HK-2 (cell line): ENCODE measurements at regions not wholly inside any gene's neighbourhood (a gene's known extent, or its start where the extent isn't known, plus 50 kb on each side); places are given as distances from the start of the nearest gene placed in this dataset.
"Not testable (repeated sequence)": the region's sequence is repeated elsewhere in the genome, so short reads cannot be mapped to it uniquely, and the experiment has no call there.

Experiments
- DNase-seq: peaks from one replicate; pipeline ENCODE4 v3.0.0-alpha.2; 2018; ENCODE audit not compliant: unreplicated experiment

DNA sequence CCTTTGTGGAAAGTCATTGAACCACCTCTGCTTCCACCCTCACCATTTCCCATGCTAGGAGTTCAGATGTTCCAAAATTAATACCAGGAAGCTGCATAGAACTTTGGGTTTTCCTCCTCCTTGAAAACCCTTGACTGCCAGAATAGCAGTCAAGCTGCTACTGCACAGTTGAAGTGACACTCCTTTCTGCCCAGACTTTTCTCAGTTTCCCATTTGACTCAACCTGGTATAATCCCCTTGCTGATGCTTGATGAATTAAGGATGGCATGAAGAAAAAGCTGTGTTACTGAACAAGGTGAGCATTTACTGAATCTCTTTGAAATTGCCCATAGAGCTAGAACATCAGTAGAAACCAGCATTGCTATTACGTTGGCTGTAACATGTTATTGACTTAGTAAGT lies 286.0 kb downstream of the EDEM1 start:
- DNase-seq = no peak

DNA sequence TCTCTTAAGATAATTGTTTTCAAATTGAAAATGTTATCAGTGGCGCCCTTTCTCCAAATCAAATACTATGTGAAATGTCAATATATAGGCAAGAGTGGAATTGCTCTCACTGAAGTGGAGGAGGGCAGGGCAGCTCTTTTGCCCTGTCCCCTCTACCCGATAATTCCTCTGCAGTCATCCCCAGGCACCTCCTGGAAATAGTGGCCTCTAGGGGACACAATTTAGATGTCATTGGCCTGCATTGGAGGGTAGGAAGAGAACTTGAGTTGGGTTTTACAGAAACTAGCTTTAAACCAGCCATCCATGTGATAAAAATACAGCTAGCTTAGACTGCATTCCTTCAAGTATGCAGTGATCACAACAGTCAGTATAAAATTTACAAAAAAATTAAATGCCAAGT lies 288.9 kb downstream of the EDEM1 start:
- DNase-seq = no peak

DNA sequence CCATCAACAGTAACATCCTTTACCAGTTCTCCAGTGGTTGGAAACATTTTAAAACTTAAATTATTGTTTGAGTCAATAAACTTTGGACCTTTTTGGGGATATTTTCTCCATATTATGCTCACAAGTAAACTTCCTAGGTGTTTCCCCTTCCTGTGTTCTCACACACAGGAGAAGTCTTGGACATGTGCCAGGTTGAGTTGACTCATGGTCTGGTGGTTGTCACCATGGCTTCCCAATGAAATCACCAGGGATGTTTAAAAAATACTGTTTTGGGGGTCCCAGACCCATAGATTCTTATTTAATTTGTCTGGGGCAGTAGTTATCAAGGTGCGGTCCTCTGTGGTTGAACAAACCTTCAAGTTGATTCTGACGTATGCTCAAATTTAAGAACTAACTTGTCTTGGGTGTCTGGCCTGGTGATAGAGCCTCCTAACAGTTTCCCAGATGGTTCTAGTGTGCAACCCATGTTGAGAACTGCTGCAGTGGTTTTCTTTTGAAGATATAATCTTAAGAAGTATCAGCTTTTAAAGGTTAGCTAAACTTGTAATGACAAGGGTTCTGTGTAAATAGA lies 291.8 kb downstream of the EDEM1 start:
- peak; percentile 4 for DNase-seq

DNA sequence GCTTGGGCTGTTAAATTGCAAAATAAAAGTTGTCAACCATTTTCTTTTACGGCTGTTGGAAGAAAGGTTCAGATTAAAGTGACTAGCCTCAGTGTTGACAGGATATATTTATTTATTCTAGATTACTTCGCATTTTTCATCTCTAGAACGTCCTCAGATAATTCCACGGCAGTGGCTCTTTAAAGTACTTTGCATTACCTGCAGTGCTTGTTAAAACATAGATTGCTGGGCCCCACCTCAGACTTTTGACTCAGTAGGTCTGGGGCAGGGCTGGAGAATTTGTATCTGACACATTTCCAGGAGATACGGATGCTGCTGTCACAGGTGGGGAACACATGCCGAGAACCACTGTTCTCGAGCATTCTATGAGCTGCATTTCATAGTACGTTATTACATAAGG lies 292.7 kb downstream of the EDEM1 start:
- DNase-seq = no peak

DNA sequence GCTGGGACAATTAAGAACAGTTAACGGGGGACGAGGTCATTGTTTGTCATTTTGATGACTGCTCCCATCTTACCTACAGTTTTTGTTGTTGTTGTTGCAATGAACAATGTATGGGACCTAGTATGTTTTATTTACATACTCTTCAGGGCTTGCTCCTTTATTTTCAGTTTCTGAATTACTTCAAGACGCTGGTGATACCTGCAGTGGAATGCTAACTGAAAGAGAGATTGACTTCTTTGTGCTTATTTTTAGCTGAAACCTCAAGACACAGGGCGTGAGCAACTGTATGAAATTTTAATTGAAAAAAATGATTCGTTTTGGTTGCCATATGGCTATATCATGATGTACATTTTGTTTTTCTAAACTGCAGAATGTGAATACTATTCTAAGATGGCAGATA lies 297.9 kb downstream of the EDEM1 start:
- DNase-seq = no peak

DNA sequence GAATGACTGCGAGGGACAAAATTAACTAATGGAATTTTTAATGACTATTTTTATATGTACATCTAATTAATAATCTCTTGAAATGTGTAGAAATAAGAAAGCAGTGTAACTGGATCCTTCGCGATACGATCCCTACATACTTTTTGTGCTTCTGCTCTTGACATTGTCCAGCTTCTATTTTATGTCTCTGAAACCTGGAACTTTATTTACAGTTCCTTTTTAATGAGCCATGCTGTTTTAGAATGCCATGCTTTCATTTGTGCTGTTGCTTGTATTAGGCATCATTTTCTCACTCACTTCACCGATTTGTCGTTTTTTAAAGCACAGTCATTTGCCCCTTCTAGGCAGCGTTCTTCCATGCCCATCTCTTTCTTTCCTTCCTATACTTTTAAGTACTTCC lies 301.3 kb downstream of the EDEM1 start:
- DNase-seq = no peak

DNA sequence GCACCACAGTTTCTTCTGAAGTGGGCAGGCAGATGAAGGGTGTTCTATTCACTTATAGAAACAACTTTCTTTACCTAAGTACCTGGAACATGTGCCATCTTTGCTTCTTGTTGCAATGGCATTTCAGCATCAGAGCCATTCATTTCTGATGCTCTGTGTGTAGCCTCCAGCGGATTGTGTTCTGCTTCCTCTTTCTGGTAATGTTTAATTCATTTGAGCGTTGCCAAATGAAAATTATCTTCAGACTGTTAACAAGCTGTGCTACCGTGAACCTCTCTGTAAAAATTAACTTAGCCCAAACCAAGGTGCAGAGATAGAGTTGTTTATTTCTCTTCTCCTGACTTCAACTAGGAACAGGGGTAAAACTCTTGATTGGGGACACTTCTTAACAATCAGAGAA lies 302.0 kb downstream of the EDEM1 start:
- no peak for DNase-seq

DNA sequence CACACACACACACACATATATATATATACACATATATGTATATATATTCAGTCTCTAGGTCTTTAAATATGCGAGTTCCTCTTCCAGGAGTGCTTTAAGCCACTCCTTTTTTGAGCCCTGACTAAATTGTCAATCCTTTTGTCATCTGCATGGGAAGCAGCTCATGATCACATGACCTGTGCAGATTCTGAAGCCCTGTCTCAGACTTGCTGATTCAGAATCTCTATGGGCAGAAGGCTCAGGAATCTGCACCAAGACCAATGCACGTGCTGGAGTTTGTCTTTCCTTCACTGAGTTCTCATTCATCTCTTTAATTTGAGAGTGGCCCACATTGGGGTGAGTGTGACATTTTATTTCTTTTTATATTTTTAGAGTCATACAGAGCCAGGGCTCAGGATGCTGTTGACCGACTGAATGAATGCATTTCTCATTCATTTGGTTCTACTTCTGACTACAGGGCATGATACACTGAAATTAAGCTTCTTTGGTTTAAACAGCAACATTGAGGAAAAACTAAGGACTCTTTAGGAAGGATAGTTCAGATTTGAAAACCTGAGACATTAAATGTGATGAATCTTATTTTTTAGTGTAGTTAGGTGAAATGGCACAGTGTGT lies 307.5 kb downstream of the EDEM1 start:
- DNase-seq = no peak

DNA sequence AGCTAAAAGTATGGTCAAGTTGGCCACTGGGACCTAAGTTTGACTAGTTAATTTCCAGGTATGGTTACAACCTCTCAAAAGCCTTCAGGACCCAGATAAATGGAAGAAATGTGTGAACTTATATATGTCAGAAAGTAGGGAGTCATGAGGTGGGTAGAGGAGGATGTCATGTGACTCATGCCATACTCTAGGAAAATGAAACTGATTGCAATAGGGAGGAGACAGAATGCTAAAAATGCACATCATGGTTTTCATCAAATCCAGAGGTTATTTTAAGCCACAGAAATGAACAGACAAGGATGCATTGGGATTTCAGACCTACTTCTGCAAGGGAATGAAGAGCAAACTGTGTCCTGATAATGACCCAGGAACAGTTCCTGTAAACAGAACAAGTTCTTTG lies 310.0 kb downstream of the EDEM1 start:
- no peak for DNase-seq

DNA sequence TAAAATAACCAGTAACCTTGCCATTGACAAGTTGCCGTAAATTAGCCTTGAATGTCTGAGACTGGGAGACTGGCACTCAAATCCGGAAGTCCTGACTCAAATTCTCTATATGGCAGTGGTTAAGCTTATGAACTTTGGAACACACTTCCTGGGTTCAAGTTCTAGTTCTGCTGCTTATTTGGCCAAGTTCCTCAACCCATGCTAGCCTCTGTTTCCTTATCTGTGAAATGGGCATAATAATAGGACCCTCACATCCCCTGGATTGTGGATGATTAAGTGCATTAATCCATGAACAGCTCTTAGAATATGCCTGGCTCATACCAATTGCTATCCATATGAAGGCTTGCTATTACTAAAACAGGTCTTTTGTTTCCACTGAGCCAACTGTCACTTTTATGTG lies 311.5 kb downstream of the EDEM1 start:
- DNase-seq = no peak

DNA sequence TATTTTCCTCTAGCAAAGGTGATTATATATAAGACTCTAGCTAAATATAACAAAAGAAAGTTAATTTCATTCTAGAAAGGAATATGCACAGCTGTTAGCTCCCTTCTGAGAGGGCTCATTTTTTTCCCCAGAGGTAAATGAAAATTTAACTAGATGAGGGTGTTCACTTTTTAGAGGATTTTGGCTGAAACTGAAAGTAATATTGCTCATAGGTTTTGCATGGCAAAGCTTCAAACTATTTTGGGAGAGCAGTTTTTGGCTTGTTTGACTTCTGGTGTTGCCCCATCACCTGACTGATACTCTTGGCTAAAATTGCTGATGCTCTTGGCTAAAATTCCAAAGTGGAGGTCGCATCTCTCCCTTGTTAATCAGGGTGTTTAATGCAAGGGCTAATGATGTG lies 311.9 kb downstream of the EDEM1 start:
- DNase-seq = no peak

DNA sequence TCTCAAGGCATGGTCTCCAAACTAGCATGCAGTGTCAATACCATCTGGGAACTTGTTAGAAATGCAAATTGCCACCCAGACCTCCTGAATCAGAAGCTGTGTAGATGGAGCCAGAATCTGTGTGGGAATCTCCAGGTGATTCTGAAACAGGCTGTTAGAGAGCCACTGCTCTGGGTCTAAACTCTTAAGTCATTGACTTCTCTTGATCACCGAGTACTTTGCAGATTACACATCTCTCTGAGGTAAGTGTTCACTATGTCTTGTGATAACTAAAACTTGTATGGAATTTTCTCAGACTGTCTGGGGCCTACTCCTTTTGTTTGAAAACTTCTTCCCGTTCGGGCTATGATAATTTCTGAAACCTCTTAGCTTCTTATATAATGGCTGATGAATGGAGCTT lies 315.6 kb downstream of the EDEM1 start:
- no peak for DNase-seq

DNA sequence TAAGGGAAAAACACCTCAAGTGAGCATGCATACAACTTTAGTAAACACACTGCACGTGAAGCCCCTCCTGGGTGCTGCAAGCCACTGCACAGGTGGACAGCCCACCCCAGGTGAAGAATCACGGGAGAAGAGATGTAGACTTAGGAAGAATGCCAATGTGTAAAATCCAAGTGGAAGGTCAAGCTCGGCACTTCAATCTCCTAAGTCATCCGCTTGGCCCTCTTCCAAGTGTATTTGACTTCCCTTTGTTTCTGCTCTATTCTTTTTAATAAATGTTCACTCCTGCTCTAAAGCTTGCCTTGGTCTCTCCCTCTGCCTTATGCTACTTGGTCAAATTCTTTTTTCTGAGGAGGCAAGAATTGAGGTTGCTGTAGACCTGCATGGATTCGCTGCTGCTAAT lies 316.6 kb downstream of the EDEM1 start:
- DNase-seq = no peak

DNA sequence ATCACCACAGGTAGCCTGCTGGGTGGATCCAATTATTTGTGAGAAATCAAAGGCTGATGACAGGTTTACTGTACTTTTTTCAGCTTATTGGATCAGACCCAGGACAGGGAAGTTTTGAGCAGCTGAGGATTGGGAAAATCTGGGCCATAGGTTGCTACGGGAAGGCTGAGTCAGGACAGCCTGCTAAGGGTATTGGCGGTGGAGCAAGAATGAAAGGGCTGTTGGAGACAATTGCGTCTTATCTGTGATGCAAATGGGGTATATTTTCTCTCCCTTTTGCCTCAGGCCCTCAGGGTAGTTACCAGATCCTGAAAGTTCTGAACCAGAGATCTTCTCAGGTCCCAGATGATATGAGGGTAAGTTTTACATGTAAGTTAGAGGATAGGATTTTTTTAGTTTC lies 317.7 kb downstream of the EDEM1 start:
- no peak for DNase-seq

DNA sequence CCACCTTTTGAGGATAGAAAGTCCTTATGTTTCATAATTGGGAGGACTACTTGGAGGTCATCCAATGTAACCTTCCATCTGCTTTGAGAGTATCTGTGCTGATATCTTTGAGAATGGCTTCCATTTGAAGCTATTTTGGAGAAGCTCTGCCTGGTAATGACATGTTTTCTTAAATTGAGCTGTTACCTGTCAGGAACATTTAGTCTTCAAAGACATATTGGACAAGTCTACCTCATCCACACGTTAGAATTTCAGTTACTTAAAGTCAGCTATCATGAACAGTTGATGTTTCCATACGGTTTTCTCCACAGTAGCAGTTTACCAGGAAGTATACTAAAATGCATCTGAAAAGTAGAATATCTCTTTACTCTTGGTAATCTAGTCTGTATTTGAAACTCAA lies 318.5 kb downstream of the EDEM1 start:
- no peak for DNase-seq

DNA sequence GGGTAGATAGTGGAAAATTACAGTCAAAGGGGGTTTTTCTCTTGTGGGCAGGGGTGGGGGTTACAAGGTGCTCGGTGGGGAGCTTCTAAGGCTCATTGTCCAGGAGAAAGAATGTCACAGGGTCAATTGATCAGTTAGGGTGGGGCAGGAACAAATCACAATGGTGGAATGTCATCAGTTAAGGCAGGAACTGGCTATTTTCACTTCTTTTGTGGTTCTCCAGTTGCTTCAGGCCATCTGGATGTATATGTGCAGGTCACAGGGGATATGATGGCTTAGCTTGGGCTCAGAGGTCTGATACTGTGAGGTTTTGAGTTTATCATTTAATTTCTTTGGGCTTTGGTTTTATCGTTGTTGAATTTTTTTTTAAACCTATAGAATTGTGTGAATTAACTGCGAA lies 321.4 kb downstream of the EDEM1 start:
- DNase-seq = not testable (repeated sequence)

DNA sequence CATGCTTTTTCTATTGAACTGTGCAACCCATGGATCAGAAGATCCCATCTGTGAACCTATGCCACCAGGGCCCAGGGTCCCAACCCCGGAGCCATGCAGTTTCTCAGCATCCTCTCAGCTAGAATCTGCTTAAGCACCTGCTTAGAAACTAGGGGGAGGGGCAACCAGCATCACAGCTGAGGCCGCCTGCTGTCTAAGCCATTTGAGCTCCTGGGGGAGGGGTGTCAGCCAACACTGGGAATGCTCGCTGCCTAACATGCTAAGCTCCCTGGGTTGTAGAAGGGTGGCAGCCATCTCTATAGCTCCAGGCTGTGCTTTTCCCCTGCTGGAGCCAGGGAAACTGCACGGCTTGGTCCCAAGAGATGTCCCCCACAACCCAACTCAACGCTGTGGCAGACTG lies 322.8 kb downstream of the EDEM1 start:
- no peak for DNase-seq

DNA sequence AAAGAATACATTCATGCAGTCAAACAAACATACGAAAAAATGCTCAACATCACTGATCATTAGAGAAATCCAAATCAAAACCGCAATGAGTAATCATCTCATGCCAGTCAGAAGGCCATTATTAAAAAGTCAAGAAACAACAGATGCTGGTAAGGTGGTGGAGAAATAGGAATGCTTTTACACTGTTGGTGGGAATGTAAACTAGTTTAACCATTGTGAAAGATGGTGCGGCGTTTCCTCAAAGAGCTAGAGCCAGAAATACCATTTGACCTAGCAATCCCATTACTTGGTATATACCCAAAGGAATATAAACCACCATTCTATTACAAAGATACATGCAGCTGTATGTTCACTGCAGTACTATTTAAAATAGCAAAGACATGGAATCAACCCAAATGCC lies 330.4 kb downstream of the EDEM1 start:
- DNase-seq = no peak

DNA sequence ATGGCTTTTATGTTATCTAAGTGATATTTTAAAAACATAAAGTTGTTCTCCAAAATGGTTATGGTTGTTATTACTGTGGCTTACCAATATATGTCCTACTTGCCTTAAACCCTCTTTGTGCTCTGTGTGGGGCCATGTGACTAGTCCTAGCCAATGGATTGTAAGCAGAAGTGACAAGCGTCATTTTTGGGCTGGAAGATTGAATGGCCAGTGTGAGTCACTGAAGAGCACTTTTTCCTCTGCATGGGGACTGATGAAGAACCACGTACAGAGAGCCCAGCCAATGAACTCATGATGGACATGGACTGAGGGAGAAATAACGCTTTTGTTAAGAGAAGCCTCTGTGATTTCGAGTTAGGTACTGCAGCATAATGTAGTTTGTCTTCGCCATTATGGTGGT lies 332.7 kb downstream of the EDEM1 start:
- no peak for DNase-seq

DNA sequence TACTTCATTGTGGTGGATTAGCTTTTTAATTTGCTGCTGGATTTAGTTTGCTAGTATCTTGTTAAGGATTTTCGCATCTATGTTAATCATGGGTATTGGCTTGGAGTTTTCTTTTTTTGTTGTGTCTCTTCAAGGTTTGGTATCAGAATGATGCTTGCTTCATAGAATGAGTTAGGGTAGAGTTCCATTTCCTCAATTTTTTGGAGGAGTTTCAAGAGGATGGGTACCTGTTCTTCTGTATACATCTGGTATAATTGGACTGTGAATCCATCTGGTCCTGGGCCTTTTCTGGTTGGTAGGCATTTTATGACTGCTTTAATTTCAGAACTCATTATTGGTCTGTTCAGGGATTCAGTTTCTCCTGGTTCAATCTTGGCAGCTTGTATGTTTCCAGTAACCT lies 335.6 kb downstream of the EDEM1 start:
- DNase-seq = no peak

DNA sequence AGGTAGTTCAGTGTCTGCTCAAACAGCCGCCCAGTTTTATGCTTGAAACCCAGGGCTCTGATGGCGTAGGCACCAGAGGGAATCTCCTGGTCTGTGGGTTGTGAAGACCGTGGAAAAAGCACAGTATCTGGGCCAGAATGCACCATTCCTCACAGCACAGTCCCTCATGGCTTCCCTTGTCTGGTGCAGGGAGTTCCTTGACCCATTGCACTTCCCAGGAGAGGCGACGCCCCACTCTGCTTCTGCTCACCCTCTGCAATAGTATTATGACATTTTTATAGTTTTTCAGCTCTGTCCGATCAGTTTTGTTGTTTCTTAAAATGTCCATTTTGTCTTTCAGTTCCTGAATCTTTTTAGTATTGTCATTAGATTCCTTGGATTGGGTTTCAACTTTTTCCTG lies 343.5 kb downstream of the EDEM1 start:
- no peak for DNase-seq

DNA sequence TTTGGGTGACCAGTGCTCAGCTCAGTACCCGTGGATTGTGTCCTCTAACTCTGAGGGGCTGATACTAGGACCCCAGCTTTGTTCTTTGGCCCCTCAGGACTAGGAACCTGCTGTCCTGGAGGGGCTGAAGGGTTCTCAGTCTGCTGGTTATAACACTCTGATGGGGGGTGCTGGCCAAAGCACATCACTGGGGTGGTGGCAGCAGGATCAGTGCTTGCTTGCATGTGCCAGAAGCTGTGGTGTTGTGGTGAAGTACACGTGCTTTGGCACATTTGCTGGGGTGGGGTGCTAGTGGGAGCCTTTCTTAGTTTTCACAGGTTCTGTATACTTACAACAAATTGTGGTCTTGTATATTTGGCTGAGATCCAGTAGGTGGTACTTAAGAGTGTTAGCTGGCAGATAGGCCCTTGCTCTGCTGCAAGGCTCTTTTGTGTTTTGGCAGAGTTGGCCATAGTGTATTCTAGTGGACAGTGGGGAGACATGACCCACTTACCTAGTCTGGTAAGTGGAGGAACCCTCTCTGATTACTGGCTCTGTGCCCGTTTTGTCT lies 344.3 kb downstream of the EDEM1 start:
- no peak for DNase-seq

DNA sequence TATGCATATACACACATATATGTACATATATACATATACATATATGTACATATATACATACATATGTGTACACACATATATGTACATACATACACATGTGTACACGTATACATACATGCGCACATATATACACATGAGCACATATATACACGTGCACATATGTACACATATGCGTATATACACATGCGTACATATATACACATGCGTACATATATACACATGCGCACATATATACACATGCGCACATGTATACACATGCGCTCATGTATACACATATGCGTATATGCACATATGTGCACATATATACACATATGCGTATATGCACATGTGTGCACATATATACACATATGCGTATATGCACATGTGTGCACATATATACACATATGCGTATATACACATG lies 353.0 kb downstream of the EDEM1 start:
- no peak for DNase-seq

DNA sequence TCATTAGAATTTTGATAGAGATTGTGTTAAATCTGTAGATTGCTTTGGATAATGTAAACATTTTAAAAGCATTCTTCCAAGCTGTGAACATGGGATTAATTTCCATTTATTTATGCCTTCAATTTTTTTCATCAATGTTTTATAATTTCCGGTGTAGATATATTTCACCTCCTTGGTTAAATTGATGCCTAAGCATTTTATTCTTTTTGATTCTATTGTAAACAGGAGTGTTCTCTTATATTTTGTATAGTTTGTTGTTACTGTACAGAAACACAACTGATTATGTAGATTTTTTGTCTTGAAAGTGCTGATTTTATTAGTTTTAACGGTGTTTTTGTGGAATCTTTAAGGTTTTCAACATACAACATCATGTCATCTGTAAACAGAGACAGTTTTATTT lies 355.0 kb downstream of the EDEM1 start:
- no peak for DNase-seq
